ENCODE measurements at regions not wholly inside any gene's neighbourhood (a gene's known extent, or its start where the extent isn't known, plus 50 kb on each side); places are given as distances from the start of the nearest gene placed in this dataset.
"Not testable (repeated sequence)": the region's sequence is repeated elsewhere in the genome, so short reads cannot be mapped to it uniquely, and the experiment has no call there.

GRCh38 chr14:54010981-54011380, 54.4 kb upstream of the BMP4 start:
- no peak for DNase-seq (ENCODE audit: low spot score)
- no peak for FAIRE-seq

GRCh38 chr14:54023027-54023426, 66.4 kb upstream of the BMP4 start:
- DNase-seq (ENCODE audit: low spot score) (no peak), FAIRE-seq (no peak)

GRCh38 chr14:54025661-54026060, 69.0 kb upstream of the BMP4 start:
- no peak for DNase-seq (ENCODE audit: low spot score)
- FAIRE-seq = no peak

GRCh38 chr14:54026671-54027070, 70.0 kb upstream of the BMP4 start:
- no peak for FAIRE-seq
- DNase-seq (ENCODE audit: low spot score) = no peak

DNA sequence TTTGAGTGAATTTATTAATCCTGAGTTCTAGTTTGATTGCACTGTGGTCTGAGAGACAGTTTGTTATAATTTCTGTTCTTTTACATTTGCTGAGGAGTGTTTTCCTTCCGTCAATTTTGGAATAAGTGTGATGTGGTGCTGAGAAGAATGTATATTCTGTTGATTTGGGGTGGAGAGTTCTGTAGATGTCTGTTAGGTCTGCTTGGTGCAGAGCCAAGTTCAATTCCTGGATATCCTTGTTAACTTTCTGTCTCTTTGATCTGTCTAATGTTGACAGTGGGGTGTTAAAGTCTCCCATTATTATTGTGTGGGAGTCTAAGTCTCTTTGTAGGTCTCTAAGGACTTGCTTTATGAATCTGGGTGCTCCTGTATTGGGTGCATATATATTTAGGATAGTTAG, 74.4 kb upstream of the BMP4 start:
- not testable (repeated sequence) for DNase-seq (ENCODE audit: low spot score); FAIRE-seq

DNA sequence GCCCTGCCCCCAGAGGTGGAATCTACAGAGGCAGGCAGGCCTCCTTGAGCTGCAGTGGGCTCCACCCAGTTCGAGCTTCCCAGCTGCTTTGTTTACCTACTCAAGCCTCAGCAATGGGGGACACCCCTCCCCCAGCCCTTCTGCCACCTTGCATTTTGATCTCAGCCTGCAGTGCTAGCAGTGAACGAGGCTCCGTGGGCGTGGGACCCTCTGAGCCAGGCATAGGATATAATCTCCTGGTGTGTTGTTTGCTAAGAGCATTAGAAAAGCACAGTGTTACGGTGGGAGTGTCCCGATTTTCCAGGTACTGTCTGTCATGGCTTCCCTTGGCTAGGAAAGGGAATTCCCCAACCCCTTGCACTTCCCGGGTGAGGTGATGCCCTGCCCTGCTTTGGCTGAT, 76.7 kb upstream of the BMP4 start:
- FAIRE-seq = not testable (repeated sequence)

GRCh38 chr14:54038724-54039123, 82.1 kb upstream of the BMP4 start:
- DNase-seq (ENCODE audit: low spot score) = no peak
- no peak for FAIRE-seq

More for the DNA sequence above, 76.7 kb upstream of the BMP4 start:
- DNase-seq (ENCODE audit: low spot score) = not testable (repeated sequence)

DNA sequence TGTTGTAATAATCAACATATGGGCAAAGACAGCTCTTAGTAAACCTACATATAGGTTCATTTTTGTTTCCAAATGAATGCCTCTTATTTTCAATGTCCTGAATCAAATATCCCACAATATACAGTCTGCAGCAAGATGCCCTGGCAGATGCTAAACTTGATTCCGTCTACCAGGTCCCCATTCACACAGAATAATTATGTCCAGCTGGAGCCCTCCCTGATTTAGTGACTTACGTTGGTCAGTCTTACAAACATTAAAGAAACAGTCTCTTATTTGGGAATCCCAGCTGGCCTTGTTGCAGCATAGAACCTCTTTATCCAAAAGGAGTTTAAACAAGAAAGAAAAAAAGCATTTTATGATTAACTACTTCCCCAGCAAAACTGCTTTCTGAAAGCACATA, 82.7 kb upstream of the BMP4 start:
- FAIRE-seq = no peak
- no peak for DNase-seq (ENCODE audit: low spot score)

GRCh38 chr14:54040846-54041245, 84.2 kb upstream of the BMP4 start:
- no peak for FAIRE-seq
- no peak for DNase-seq (ENCODE audit: low spot score)

DNA sequence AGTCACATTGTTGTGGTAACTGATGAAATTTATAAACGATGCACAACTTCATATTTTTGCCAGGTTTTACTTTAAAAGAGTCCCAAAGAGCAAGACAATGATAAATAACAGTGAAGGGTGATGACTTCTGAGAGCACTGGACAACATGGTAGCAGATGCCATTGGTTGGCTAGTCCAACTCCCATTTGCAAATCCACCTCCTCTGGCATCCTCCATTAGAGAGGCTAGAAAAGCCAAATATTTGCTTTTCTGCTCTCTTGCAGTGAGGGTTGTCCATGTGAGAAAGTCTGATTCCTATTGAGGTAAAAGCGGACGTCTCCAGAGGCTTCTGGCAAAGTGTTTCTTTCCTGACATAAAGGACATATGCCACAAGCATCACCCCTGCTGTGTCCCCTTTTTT, 89.6 kb upstream of the BMP4 start:
- no peak for DNase-seq (ENCODE audit: low spot score)
- FAIRE-seq = no peak

DNA sequence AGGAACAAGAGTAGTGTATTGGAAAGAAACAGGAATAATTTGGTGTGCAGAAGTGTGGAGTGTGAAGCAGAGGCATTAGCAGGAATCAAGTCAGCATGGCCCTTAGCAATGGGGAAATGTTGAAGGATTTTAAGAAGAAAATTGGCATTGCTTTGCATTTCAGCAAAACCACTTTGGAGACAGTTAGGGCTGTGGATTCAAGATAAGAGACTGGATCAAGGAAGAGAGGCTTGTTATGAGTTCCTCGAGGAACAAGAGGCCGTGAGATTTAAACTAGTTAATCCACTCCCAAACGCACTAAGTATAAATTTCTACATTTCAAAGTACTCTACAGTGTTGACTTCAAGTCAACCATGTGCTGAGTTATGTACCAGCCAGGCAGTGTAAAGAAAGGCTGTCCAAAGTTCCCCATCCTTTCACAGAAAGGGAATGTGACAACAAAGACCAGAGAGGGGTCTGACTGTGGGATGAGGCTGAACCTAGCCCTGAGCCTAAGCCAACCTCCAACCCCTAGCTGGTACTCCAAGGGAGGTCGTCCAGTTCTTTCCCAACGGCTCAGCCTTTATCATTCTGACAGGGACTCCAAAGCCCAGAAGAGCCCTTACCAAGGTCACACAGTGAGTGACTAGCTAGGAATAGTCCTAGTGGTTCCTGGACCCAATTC, 91.2 kb upstream of the BMP4 start:
- no peak for DNase-seq (ENCODE audit: low spot score)
- FAIRE-seq = no peak

GRCh38 chr14:54048311-54048710, 91.7 kb upstream of the BMP4 start:
- no peak for DNase-seq (ENCODE audit: low spot score)
- FAIRE-seq = no peak

GRCh38 chr14:54048736-54049135, 92.1 kb upstream of the BMP4 start:
- FAIRE-seq (no peak), DNase-seq (ENCODE audit: low spot score) (no peak)

DNA sequence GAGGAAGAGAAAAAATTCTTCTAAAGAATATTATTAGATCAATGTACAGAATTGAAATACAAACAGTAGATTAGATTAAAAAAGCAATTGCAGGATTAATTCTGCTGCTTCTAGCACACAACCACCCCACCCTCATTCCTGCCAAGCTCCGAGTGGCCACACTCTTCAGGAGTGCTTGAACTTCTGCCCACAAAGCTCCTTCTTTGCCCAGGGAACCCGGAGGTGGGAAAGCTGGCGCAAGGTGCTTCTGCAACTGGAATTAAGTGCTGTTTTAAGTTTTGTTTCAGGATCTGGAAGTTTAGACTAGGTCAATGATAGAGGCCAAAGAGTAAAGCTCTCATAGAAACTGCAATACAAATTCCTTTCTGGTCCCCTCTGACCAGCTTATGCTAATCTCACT, 94.1 kb upstream of the BMP4 start:
- DNase-seq (ENCODE audit: low spot score) = no peak
- FAIRE-seq = no peak

GRCh38 chr14:54052696-54053385, 96.2 kb upstream of the BMP4 start:
- DNase-seq (ENCODE audit: low spot score) = no peak
- no peak for FAIRE-seq

GRCh38 chr14:54053386-54053745, 96.7 kb upstream of the BMP4 start:
- DNase-seq (ENCODE audit: low spot score) = no peak
- FAIRE-seq = no peak

DNA sequence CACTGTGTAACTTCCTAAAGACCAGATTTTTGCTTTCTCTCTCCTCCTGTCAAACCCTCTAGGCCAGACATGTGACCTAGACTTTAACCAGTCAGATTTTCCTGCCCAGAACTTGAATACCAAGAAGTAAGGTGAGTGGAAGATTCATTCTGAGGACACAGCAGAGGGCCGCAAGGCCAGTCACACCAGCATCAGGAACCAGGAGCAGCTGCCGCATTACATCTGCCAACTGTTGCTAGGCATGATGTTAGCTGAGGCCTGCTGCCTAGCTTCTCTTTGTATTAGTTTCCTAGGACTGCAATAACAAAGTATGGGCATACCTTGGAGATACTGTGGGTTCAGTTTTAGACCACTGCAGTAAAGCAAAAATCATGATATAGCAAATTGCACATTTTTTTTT, 101.9 kb upstream of the BMP4 start:
- FAIRE-seq (no peak), DNase-seq (ENCODE audit: low spot score) (no peak)

DNA sequence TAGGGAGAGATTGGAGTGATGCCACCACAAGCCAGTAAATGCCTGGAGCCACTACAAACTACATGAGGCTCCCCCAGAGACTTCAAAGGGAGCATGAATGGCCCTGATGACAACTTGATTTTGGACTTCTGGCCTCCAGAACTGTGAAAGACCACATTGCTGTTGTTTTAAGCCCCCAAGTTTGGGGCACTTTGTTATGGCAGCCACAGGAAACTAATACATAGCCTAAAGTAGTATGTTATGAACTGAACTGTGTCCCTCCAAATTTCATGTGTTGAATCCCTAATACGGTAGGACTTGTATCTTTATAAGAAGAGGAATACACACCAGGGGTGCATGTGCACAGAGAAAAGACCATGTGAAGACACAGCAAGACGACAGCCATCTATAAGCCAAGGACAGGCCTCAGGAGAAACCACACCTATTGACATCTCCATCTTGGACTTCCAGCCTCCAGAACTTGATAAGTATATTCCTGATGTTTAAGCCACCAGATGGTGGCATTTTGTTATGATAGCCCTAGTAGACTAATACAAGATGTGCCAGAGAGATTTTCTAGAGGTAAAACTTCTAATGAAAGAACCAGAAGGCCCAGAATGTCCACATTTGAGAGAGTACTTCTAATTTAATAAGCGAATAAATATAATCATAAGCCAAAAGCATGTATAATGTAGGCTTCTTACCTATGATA, 127.1 kb upstream of the BMP4 start:
- FAIRE-seq (no peak), DNase-seq (ENCODE audit: low spot score) (no peak)

GRCh38 chr14:54085232-54085761, 128.7 kb upstream of the BMP4 start:
- DNase-seq (ENCODE audit: low spot score) = no peak
- no peak for FAIRE-seq

- DNase-seq (ENCODE audit: low spot score) (no peak), FAIRE-seq (no peak)
Measured at GRCh38 chr14:54085841-54086240, 129.2 kb upstream of the BMP4 start.

DNA sequence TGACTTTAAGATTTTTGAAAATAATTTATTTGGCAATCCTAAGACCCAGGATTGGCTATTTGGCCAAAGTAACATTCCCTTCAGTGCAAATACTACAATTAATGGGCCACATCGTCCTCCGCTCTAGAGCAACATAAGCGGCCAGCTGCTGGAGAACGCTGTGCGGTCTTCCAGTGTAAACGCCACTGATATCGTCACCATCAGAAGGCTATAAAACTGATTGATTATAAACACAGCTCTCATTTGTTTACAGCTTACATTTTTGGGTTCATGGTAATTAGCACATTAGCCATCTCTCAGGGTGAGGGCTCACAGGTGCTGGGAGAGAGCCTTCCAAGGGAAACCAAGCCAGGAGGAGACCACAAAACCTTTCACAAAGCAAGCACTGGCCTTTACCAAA, 130.1 kb upstream of the BMP4 start:
- DNase-seq (ENCODE audit: low spot score) = no peak
- FAIRE-seq = no peak

GRCh38 chr14:54087376-54087775, 130.8 kb upstream of the BMP4 start:
- FAIRE-seq (no peak), DNase-seq (ENCODE audit: low spot score) (no peak)

GRCh38 chr14:54088271-54088670, 131.6 kb upstream of the BMP4 start:
- FAIRE-seq (no peak), DNase-seq (ENCODE audit: low spot score) (no peak)

Measured in RCC 7860 (cell line).